GM18517 (cell line): ENCODE measurements at regions not wholly inside any gene's neighbourhood (a gene's known extent, or its start where the extent isn't known, plus 50 kb on each side); places are given as distances from the start of the nearest gene placed in this dataset.

ENCODE experiments used
- ATAC-seq: cut with Tn5 transposase; IDR thresholded peaks from one replicate; pipeline ENCODE4 v1.9.1; 2021; ENCODE audit warnings: mild to moderate bottlenecking, moderate library complexity; ENCODE audit not compliant: unreplicated experiment

DNA sequence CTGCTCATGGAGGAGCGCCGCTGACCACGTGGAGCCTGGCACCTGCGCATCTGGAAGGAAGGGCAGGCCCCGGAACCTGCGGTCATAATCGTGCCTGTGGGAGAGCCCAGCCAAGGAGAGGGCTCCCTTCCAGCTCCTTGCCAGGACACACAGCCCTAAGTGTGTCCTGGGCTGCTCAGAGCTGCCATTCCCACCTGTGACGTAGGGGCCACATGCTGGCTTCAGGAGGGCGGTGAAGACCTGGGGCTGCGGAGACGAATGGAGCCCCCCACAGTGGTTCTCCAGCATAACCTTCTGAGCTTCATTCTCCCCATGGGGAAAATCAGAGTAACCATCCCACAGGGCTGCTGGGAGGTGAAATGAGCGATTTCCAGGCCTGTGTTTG is 127.6 kb upstream of the CHST15 start:
- ATAC-seq, result no peak

DNA sequence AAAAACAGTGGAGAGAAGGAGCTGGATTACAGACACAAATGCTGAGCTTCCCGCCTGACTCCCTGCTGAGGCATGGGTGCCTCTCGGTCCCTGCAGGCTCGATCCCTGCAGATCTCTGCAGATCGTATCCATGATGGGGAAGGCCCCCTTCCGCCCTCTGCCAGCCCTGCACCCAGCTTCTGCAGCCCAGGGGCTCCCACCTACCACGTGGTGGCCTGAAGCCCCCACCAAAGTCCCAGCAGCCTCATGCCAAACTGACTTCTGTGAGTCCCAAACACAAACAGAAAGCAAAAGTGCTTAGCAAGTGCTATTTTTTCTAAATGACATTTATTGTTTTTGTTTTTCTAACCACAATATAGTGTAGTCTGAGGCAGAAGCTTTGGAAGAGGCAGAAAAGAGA is 127.1 kb upstream of the CHST15 start:
- ATAC-seq, result no peak

DNA sequence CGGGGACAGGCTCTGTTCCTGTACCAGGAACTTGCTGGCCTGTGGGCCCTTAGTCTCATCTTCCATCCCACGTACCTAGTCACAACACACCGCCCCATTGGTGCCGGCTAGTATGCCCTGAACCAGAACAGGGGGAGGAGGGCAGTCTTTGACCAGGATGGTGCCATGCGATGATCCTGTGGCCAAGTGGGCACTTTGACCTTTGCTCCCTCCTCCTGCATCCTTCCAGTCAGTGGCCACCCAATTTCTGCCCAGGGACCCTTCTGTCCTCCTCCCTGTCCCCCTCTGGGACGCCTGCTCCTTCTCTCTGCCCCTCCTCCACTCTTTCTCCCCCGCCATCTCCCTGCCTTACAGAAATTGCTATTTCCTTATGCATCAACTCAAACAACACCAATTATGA is 126.3 kb upstream of the CHST15 start:
- ATAC-seq, result no peak

DNA sequence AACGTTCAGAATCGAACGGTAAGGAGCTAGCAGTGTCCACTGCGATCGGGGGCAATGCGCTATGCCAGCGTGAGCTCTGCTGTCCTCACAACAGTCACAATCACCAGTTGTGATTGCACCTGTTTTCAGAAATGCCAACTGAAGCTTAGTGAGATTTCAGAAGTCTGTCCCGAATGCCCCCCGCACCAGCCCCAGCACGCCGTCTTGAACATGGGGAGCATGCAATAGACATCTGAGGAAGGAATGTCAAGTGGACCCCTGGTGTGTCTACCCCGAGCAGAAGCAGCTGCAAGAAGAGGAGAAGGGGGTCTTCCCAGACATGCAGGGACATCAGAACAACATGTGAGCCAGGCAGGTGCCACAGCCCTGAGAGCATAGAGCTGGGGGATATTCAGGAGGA is 125.7 kb upstream of the CHST15 start:
- ATAC-seq, result no peak

DNA sequence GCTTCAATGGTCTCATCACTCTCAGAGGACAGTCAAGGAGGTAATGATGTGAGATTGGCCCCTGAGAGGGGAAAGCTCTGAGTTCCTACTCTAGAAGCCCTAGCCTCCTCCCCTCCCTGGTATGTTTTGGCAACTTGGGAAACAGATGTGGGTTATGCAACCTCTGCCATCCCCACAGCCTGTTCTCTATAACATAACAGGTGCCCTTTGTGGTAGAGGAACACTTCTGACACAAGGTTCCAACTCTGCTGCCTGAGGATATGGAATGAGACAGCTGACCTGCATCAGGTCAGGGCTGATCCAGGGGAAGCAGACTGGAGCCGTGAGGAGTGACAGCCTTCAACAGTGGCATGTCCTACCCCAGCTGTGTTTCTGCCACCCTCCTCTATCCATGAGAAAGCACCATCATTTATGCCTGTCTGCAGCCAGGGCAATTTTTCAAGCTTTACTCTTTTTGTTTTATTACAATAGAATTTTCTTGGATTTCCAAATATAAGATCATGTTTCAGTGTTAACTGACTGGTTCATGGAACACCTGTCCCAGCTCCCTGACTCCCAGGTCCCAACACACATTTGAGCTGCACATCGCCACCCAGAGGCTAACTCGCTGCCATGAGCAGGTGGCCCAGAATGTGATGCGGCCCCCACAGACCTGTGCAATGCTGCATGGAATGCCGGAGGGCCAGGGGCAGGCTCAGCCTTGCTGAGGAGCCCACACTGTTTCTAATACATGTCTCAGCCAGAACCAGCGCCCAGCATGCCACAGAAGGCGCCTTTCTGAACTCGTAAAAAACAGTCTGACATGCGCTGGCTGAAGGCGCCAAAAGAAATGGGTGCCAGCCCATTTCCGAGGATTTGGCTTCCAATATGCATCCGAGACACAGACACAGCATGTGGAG is 124.8 kb upstream of the CHST15 start:
- ATAC-seq, result no peak

DNA sequence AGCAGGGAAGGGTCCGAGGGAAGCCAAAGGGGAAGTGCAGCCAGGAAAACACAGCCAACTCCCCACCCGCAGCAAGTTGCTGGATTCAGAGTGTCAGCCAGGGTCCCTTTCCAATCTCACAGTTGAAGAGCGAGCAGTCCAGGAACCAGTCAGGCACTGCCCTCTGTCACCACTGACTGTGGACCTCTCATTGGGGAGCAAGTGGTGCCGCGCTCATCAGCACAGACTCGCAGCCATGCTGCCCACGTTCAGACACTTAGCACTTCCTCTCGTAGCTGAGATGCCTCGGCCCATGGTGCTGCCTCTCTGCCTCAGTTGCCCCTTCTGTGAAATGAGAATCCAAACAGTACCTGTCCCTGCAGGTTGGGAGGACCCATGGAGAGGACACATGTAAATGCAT is 123.6 kb upstream of the CHST15 start:
- ATAC-seq, result no peak

DNA sequence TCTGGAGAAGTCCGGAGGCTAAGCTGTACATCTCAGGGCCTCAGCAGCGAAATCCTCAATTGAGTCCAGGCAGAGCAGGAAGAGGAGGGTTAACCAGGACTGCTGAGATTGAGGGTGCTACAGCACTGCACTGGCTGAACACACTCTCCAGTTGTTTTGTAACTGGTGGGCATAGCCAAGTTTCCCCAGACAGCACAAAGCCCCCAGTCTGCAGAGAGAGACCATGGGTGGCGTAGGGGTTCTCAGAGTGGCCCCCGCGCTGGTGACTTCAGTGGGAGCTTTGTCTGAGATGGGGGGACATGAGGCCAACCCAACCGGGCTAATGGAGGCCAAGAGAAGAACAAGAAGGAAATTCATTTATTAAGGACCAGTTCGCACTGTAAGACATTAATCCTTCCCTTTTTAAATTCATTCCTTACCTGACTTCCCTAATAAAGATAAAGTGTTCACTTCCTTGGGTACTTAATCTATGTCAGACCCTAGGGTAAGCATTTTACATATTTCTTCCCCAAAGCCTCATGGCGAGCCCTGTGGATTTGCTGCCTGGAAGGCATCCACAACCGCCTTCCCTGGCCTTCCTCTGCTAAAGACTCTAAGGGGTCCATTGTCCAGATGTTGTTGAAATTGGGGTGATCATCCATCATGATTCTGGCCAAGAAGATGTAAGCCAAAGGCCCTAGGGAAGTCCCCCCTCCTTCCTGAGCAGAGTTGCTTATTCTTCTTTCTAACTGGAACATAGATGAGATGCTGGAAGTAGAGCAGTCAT is 121.4 kb upstream of the CHST15 start:
- no peak for ATAC-seq

DNA sequence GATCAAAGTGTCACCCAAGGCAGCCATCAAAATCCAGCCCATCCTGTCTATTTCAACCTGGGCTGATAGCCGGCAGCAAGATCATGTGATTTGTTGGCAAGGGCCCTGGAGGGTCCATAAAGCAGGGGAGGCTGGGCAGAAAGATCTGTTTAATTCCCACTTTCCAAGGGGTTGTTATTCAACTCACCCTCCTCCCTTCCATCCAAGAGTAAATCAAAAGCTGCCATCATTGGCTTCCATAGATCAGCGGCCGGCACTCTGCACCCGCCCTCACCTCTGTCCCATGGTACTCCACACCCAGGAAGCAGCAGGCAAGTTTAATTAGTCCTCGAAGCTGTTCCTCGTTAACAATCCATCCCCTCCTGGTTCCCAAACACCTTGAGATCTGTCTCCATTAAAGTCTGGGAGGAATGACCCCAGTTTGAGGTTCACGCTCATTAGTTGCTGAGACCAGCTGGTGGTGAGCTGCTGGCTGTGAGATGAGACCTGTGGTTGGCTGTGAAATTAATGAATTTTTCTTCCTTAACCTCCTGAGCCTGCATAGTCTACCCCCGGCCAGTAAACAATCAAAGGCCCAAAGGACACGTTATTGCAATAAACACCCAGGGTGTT is 120.6 kb upstream of the CHST15 start:
- no peak for ATAC-seq

DNA sequence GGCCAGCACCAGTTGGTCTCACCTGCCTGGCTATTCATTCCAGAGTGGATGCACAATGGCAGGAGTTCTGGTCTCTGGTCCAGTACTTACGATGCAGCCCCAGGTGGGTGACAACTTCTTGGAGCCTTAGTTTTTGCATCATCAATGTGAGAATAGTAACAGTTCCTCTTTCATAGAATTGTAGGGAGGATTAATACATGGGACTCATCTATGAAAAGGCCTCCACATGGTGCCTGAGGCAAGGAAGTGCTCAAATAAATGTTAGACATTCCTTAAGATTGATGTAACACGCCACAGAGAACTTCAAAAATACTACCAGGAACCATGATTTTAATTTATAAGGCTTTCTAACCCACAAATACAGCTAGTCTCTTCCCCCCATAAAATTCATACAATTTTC is 120.1 kb upstream of the CHST15 start:
- no peak for ATAC-seq

DNA sequence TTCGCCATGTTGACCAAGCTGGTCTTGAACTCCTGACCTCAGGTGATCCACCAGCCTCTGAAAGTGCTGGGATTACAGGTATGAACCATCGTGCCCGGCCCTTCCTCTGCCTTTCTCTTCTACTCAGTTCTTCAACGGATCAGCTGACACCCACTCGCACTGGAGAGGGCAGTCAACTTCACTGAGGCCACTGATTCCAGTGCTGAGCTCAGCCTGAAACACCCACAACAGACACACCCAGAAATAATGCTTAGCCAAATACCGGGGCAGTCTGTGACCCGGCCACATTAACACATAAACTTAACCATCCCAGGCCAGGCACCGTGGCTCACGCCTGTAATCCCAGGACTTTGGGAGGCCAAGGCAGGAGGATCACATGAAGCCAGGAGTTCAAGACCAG is 119.3 kb upstream of the CHST15 start:
- ATAC-seq, result no peak

DNA sequence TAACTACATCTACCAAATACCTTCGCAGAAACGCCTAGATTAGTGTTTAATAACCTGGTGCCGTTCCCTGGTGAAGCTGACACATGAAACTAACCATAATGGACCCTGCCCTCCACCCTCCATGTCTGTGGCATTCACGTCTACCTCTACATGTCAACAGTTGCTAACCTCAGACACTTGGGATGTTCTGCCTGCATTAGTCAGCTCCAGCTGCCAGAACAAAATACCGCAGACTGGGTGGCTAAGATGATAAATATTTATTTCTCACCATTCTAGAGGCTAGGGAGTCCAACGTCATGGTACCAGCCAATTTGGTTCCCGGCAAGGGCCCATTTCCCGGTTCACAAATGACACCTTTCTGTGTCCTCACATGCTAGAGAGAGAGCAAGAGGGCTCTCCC is 118.5 kb upstream of the CHST15 start:
- ATAC-seq, result no peak

DNA sequence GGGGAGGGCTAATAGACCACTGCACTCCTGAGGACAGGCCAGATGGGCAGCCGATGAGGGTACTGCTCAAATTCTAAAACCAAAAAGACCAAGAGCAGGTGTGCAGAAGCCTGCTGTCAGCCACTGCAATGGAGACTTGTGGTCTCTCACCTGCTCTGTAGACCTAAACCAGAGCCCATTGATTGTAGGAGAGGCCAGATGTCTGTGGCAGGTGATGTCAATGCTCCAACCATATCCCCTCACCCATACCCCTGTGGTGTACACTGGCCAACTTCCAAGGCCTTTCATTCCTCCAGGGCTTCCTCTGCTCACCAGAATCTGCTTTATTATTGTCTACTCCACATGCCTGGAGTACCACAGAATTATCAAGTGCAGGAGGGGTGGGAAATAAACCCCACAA is 116.9 kb upstream of the CHST15 start:
- no peak for ATAC-seq

DNA sequence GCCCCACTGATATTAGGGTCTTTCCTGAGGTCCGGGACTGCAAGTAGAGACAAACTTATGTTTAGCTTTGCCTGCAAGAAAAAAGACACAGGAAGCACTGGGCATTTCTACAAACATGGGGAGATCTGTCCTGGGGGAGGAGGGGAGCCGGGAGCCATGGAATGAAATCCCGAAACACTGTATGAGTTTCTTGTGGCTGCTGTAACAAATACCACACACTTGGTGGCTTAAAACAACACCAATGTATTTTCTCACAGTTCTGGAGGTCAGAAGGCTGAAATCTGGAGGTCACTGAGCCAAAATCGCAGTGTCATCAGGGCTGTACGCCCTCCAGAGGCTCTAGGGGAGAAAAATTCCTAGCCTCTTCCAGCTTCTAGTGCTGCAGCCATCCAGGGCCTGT is 114.0 kb upstream of the CHST15 start:
- ATAC-seq, result no peak

DNA sequence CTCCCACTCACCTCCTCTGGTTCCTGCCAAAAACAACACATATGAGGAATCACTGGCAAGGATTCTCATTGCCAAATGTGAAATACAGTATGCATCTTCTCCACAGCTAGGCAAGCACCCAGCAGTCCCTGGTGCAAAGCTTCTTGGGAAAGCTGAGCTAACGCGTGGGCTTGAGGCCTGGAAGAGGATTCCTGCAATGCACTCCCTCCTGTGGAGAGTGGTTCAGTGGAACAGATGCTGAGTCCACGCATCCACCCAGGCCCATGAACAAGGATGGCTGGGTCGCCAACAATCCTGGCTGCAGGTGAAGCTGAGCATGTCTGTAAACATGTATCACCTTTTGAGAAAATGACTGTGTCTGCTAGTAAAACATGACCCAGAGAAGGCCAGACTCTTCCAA is 113.2 kb upstream of the CHST15 start:
- no peak for ATAC-seq

DNA sequence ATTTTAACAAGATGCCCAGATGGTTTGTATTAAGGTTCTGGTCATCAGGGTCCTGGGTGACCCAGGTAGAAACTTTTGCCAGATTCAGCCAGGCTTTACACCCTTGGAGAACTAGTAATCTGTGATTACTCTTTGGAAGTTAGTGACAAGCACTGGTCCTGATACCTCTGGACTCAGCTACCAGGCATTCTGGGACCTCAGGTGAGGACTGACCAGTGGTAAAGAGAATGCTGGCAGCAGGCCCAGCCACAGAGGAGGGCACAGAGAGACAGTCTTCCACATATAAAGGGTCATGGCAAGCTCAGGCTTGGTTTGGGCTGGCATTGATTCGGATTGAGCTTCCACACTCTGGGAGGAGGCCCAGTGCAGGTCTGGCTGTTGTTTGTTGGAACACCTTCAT is 112.0 kb upstream of the CHST15 start:
- no peak for ATAC-seq

DNA sequence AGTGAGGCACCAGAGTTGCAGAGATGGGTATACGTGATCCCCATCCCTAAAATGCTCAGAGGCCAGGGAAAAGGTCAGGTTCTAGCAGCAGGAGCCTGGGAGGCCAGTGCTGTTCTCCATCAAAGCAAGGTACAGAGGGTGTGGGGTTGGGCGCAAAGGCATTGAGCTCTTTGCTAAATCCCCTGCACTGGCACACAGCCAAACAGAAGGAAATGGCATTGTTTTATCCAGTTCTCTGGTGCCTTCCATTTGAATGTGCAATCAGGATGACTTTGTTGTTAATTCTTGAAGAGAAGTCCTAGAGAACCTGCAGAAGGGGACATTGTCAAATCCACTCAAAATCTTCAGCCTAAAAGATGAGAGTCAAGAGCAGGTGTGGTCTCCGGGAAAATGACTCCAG is 111.3 kb upstream of the CHST15 start:
- ATAC-seq, result no peak

DNA sequence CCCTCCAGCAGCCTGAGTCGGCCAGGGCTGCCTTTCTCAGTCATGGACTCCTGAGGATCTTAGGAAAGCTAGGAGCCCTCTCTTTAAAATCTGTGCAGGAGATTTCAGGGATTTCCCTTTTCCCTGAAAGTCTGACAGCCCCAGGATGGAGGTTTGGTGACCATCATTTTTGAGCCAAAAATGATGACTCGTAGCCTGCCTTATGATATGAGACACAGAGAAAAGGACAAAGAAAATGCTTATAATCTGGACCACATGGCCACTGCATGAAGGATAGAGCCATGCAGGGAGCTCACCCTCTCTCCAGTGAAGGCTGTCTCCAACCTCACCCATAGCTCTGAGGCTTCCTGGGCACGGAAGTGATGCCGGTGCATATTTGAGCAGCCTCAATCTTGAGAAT is 106.6 kb upstream of the CHST15 start:
- no peak for ATAC-seq

DNA sequence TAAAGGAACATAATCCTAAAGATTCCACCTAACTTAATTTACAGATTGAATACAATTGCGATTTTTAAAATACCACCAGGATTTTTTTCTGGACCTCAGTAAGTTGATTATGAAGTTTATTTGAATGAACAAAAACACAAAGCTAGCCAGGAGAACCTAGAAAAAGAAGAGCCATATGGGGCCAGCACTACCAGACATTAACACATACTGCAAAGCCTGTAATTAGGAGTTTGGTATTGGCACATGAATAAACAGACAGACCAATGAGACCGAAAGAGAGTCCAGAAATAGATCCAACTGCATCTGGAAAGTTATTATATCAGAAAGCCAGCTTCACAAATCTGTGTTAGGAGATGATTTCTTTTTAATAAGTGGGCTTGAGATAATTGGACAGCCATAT is 105.5 kb upstream of the CHST15 start:
- ATAC-seq, result no peak

DNA sequence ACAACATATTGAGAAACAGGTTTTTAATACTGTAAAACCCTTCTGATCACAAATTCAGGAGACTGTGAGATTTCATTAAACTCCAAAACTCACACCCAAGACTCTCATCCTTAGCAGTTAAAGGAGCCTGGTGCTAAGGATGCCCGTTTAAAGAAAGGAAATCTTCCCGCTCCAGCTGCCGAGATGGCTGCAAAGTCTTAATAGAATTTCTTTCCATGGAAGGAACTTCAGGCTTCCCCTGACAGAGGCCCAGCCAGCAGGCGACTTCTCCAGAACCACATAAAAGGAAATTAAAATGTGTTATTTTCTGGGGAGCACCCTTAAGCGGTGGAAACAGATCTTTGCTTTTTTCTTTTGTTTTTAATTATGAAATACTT is 104.7 kb upstream of the CHST15 start:
- no peak for ATAC-seq

DNA sequence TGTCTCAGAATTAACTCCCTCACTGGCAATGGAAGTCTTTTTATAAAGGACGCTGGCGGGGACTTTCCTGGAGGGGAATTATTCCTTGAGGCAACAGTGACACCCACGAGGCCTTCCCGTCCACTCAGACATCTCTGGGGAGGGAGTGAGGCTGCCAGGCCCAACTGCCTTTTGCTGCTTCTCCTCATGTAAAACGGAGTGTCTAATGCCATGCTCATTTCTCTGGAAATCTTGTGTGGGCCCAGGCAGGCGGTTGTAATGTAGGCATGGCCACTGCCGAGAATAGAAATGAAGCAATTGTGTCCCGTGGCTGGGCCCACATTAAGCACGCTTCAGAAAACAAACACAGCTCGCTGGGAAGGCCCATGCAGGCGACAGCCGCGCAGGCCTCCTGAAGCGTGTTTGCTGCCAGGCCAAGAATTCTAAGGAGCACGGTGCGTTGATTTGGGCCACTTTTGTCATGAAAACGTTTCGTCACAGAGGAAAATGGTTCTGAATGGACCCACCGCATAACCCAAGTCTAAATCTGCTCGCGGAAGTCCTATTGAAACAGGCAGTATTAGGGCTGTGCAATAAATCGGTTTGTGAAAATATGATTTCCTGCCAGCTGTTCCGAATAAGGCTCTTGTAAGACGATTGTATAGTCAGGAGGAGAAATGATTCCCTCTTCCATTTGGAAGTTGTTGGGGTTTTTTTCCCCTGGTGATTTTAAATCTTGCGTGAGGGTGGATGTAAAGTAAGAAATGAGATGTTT is 104.2 kb upstream of the CHST15 start:
- no peak for ATAC-seq

DNA sequence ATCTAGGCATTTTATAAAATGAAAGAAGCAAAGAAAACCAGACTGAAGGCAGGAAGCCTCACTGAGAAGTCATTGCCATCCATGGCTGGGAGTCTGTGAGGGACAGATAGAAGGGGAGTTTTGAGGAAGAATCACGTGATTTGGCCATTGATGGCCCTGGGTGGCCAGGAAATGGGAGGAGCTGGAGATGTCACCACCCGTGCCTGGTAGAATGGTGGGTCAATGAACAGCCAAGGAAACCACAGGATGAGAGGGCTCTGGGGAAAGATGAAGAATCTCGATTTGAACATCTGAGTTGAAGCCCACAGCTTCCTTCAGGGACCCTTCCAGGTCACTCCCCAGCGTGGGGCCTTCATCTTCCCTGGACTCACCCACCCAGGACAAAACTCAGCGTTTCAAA is 103.3 kb upstream of the CHST15 start:
- ATAC-seq, result no peak
